ENCODE measurements at regions not wholly inside any gene's neighbourhood (a gene's known extent, or its start where the extent isn't known, plus 50 kb on each side); places are given as distances from the start of the nearest gene placed in this dataset.

GRCh38 chr2:216260629-216261028 lies 111.7 kb downstream of the MARCHF4 start:
- Histone ChIP-seq H3K4ac (ENCODE audit: low read depth, low read length) (no peak overlapping the region), H3K79me2 (ENCODE audit: insufficient read depth, low read length) (no peaks in the 10 kb centered on the region), H4K20me1 (ENCODE audit: control insufficient read depth, insufficient read depth, insufficient read length) (no peaks in the 10 kb centered on the region), H3K56ac (ENCODE audit: insufficient read length, low read depth, low read length) (no peak overlapping the region), H3T11ph (ENCODE audit: low read length) (no peak overlapping the region), H2BK20ac (ENCODE audit: low read depth, low read length, poor library complexity, severe bottlenecking) (no peak overlapping the region), H3K27me3 (ENCODE audit: insufficient read depth, low read length) (no peaks in the 10 kb centered on the region), H3K4me2 (ENCODE audit: insufficient read depth, insufficient read length, low read length) (no peak overlapping the region), H3K79me1 (ENCODE audit: insufficient read depth, low read depth, low read length, poor library complexity, severe bottlenecking) (no peaks in the 10 kb centered on the region), H3K4me1 (ENCODE audit: insufficient read depth, low read length) (no peaks in the 10 kb centered on the region), H2BK12ac (ENCODE audit: insufficient read length, low read depth, low read length) (no peak overlapping the region), H4K5ac (ENCODE audit: insufficient read length, low read depth, low read length) (no peak overlapping the region), H2BK15ac (ENCODE audit: low read depth, low read length) (no peak overlapping the region), H3K23ac (ENCODE audit: insufficient read length, low read depth, low read length) (no peak overlapping the region), H3K23me2 (ENCODE audit: insufficient read length, low read depth, low read length, poor library complexity, severe bottlenecking) (no peaks in the 10 kb centered on the region), H3K9me3 (ENCODE audit: control insufficient read depth, low read depth, low read length) (no peaks in the 10 kb centered on the region), H4K8ac (replicated peaks; ENCODE audit: insufficient read length, low read depth, low read length) (no peak overlapping the region), H2AFZ (ENCODE audit: low read length) (no peak overlapping the region), H2BK120ac (ENCODE audit: low read depth, low read length, poor library complexity, severe bottlenecking) (no peak overlapping the region), H3K9ac (ENCODE audit: extremely low read depth, insufficient read length, low read length) (no peak overlapping the region), H2BK5ac (ENCODE audit: insufficient read length, low read length) (no peak overlapping the region), H2AK5ac (ENCODE audit: insufficient read length, low read length) (no peak overlapping the region), H3K27ac (ENCODE audit: insufficient read length, low read depth, low read length) (no peak overlapping the region), H4K91ac (ENCODE audit: insufficient read length, low read depth, low read length) (no peak overlapping the region), H3K18ac (ENCODE audit: insufficient read length, low read depth, low read length) (no peak overlapping the region), H3K14ac (ENCODE audit: insufficient read depth, low read length) (no peak overlapping the region)
- Mint-ChIP-seq H3K9me3 (no peaks in the 10 kb centered on the region), H3K4me3 (no peak overlapping the region), H3K27ac (no peak overlapping the region), H3K27me3 (ENCODE audit: low read depth) (peaks cover 11% of the 10 kb centered on the region), H3K36me3 (ENCODE audit: insufficient read depth in 1 of 3, low read depth in 3 of 3) (no peaks in the 10 kb centered on the region), H3K4me1 (0 out of 4 replicates have a peak, but pooled peaks cover 2 to 5% of the 10 kb centered on the region in 2 experiments)
- DNase-seq, result no peak
- WGBS (ENCODE audit: extremely low coverage, insufficient read length, low lambda C conversion rate), result no CpG with 5 or more reads among the region's 4 CpGs
- TF ChIP-seq CTCF (conservative IDR thresholded peaks at IDR 0.05), result no peak
